GM12873 (cell line): ENCODE measurements at regions not wholly inside any gene's neighbourhood (a gene's known extent, or its start where the extent isn't known, plus 50 kb on each side); places are given as distances from the start of the nearest gene placed in this dataset.

Source experiments
- CTCF ChIP-seq: IDR thresholded peaks from 2 replicates; pipeline ENCODE4 v1.5.1; 2012; ENCODE audit warnings: low read depth, mild to moderate bottlenecking, moderate library complexity, low read length, control low read depth; ENCODE audit not compliant: insufficient read depth; ENCODE audit errors: missing control alignments

- TF ChIP-seq CTCF, result no peak
Observed at GRCh38 chr3:76685858-76686257, 354.0 kb upstream of the ROBO2 start.

GRCh38 chr3:76687019-76687418 is 352.9 kb upstream of the ROBO2 start:
- no peak for TF ChIP-seq CTCF

GRCh38 chr3:76694063-76694462 is 345.8 kb upstream of the ROBO2 start:
- TF ChIP-seq CTCF, result no peak

- no peak for TF ChIP-seq CTCF
Observed at GRCh38 chr3:76698136-76698706, 341.7 kb upstream of the ROBO2 start.

- TF ChIP-seq CTCF, result no peak
Observed at GRCh38 chr3:76699846-76700245, 340.1 kb upstream of the ROBO2 start.

- no peak for TF ChIP-seq CTCF
Observed at GRCh38 chr3:76700323-76700722, 339.6 kb upstream of the ROBO2 start.

GRCh38 chr3:76702676-76703075 is 337.2 kb upstream of the ROBO2 start:
- TF ChIP-seq CTCF, result no peak
